ENCODE measurements at regions not wholly inside any gene's neighbourhood (a gene's known extent, or its start where the extent isn't known, plus 50 kb on each side); places are given as distances from the start of the nearest gene placed in this dataset.

DNA sequence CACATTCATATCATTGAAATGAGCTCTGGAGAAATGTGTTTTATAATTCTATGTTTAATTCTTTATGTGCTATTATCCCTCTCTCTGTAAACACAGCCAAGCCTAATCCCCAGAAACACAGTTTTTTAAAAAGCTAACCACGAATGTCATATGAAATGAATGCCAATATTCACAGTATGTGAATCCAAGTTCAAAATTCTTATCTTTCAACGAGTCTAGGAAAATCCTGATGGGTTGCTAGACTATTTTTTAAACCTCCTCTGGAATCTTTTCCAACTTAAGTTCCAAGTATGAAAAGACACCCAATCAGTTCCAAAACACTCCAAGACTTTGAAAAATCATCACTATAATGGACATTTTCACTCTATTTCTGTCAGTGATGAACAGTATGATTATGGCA lies 689.3 kb downstream of the HACE1 start:
- TF ChIP-seq POLR2A (IDR thresholded peaks at IDR 0.05) (no peak), POLR2AphosphoS5 (IDR thresholded peaks at IDR 0.05) (no peak), EP300 (IDR thresholded peaks at IDR 0.05) (no peak)
- TF ChIP-seq, protein P1, sequence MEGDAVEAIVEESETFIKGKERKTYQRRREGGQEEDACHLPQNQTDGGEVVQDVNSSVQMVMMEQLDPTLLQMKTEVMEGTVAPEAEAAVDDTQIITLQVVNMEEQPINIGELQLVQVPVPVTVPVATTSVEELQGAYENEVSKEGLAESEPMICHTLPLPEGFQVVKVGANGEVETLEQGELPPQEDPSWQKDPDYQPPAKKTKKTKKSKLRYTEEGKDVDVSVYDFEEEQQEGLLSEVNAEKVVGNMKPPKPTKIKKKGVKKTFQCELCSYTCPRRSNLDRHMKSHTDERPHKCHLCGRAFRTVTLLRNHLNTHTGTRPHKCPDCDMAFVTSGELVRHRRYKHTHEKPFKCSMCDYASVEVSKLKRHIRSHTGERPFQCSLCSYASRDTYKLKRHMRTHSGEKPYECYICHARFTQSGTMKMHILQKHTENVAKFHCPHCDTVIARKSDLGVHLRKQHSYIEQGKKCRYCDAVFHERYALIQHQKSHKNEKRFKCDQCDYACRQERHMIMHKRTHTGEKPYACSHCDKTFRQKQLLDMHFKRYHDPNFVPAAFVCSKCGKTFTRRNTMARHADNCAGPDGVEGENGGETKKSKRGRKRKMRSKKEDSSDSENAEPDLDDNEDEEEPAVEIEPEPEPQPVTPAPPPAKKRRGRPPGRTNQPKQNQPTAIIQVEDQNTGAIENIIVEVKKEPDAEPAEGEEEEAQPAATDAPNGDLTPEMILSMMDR (IDR thresholded peaks at IDR 0.05) = no peak
